ENCODE measurements at regions not wholly inside any gene's neighbourhood (a gene's known extent, or its start where the extent isn't known, plus 50 kb on each side); places are given as distances from the start of the nearest gene placed in this dataset.
A peak's percentile ranks its signal among the peaks of the same experiment; 100 is the strongest.

DNA sequence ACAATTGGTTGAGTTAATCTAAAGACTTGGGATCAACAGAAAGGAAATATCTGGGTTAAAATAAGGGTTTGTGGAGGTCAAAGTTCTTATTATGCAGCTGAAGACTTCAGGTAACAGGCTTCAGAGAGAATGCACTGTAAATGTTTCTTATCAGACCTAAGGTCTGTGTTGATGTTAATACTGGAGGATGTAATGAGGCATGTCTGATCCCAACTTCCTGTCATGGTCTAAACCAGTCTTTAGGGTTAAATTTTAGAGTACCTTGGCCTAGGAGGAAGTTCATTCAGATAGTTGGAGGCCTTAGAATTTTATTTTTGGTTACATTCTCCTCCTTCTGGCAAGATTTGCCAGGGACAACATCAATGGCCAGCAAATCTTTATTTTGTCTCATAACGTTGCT, 72.1 kb upstream of the GC start:
- ChIA-PET POLR2A (no interaction called here), CTCF (no interaction called here)
- TF ChIP-seq TFCP2L1 (CRISPR knock-in tag; IDR thresholded peaks at IDR 0.05) (no peak), POLR2A (IDR thresholded peaks at IDR 0.05; ENCODE audit: low read length) (no peak), CBX2 (IDR thresholded peaks at IDR 0.05; ENCODE audit: borderline replicate concordance, low read depth) (no peak), HOXA7 (CRISPR knock-in tag; IDR thresholded peaks at IDR 0.05) (no peak), GATA3 (IDR thresholded peaks at IDR 0.05; ENCODE audit: borderline replicate concordance) (no peak), MAZ (IDR thresholded peaks at IDR 0.05; ENCODE audit: borderline replicate concordance, low read depth, low read length) (no peak), HOXB13 (CRISPR knock-in tag; IDR thresholded peaks at IDR 0.05; ENCODE audit: low read depth) (no peak), ZNF302 (CRISPR knock-in tag; IDR thresholded peaks at IDR 0.05) (no peak), HOXB5 (CRISPR knock-in tag; IDR thresholded peaks at IDR 0.05) (no peak), RARB (CRISPR knock-in tag; IDR thresholded peaks at IDR 0.05) (no peak), CBX8 (IDR thresholded peaks at IDR 0.05) (no peak), CHD2 (IDR thresholded peaks at IDR 0.05; ENCODE audit: low read length, partially characterized antibody) (no peak)
- TF ChIP-seq, protein P1, sequence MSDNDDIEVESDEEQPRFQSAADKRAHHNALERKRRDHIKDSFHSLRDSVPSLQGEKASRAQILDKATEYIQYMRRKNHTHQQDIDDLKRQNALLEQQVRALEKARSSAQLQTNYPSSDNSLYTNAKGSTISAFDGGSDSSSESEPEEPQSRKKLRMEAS (IDR thresholded peaks at IDR 0.05) = no peak
- TF ChIP-seq, protein P2, sequence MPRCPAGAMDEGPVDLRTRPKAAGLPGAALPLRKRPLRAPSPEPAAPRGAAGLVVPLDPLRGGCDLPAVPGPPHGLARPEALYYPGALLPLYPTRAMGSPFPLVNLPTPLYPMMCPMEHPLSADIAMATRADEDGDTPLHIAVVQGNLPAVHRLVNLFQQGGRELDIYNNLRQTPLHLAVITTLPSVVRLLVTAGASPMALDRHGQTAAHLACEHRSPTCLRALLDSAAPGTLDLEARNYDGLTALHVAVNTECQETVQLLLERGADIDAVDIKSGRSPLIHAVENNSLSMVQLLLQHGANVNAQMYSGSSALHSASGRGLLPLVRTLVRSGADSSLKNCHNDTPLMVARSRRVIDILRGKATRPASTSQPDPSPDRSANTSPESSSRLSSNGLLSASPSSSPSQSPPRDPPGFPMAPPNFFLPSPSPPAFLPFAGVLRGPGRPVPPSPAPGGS (IDR thresholded peaks at IDR 0.05) = no peak
- TF ChIP-seq, protein P3, sequence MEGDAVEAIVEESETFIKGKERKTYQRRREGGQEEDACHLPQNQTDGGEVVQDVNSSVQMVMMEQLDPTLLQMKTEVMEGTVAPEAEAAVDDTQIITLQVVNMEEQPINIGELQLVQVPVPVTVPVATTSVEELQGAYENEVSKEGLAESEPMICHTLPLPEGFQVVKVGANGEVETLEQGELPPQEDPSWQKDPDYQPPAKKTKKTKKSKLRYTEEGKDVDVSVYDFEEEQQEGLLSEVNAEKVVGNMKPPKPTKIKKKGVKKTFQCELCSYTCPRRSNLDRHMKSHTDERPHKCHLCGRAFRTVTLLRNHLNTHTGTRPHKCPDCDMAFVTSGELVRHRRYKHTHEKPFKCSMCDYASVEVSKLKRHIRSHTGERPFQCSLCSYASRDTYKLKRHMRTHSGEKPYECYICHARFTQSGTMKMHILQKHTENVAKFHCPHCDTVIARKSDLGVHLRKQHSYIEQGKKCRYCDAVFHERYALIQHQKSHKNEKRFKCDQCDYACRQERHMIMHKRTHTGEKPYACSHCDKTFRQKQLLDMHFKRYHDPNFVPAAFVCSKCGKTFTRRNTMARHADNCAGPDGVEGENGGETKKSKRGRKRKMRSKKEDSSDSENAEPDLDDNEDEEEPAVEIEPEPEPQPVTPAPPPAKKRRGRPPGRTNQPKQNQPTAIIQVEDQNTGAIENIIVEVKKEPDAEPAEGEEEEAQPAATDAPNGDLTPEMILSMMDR (IDR thresholded peaks at IDR 0.05) = no peak
- DNase-seq (ENCODE audit: low read depth in 1 of 2, low spot score in 1 of 2) = no peak
- 0% methylated on average over 1 of the region's 1 CpG for WGBS (ENCODE audit: missing lambda C conversion rate)
- Histone ChIP-seq H3K9me3 (no peaks in the 10 kb centered on the region), H3K4me1 (no peaks in the 10 kb centered on the region), H3K27ac (no peak overlapping the region), H3K4me3 (no peak overlapping the region), H3K4me2 (no peak overlapping the region)
- ATAC-seq = no peak
- FAIRE-seq = no peak

DNA sequence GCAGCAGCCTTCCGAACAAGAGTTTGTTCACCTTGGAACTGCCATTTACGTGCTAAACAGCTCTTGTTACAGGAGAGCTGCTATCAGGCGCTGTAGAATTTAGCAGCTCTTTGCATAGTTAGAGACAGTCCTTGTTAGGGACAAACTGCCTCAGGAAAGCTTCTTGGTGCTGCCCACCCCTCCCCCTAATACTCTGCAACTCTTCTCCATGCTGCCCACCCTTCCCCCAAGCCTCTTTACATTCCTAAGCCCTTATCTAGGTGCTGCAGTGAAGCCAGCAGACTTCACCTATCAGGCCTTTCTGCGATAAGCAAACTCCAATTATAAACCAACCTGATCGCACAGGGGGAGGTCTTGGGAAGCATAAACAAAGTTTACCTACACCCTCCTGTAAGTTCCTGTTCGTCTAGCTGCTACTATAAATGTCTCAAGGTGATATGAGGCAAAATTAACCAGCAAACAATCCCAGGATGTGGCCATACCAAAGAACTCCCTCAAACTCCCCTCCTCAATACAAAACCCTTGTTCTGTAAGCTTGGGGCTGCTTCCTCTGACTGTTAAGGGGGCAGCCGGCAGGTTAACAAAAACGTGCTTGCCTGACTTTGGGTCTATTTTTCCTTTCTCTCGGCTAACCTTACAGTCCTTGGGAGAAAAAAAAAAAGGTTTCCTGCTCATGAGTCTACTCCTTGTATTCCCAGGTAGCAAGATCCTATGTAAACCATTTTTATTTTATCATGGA, 74.0 kb upstream of the GC start:
- ATAC-seq (no peak), FAIRE-seq (no peak), DNase-seq (ENCODE audit: low read depth in 1 of 2, low spot score in 1 of 2) (no peak)
- POLR2A ChIA-PET = no interaction called here
- CTCF ChIA-PET = no interaction called here
- Histone ChIP-seq H3K27ac (no peak overlapping the region), H3K4me3 (no peak overlapping the region), H3K4me2 (no peak overlapping the region), H3K9me3 (no peaks in the 10 kb centered on the region), H3K4me1 (no peaks in the 10 kb centered on the region)
- WGBS (ENCODE audit: missing lambda C conversion rate) = 14% methylated on average over 9 of the region's 9 CpGs
- TF ChIP-seq GATA3 (IDR thresholded peaks at IDR 0.05; ENCODE audit: borderline replicate concordance) = no peak
- TF ChIP-seq, protein P4, sequence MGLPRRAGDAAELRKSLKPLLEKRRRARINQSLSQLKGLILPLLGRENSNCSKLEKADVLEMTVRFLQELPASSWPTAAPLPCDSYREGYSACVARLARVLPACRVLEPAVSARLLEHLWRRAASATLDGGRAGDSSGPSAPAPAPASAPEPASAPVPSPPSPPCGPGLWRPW (IDR thresholded peaks at IDR 0.05) = no peak
- no peak for TF ChIP-seq POLR2AphosphoS2 (conservative IDR thresholded peaks at IDR 0.05; ENCODE audit: low read length)
- no peak for TF ChIP-seq CEBPB (IDR thresholded peaks at IDR 0.05)
- TF ChIP-seq NR3C1 (IDR thresholded peaks at IDR 0.05) = no peak
- TF ChIP-seq CBX8 (IDR thresholded peaks at IDR 0.05) = no peak
- TF ChIP-seq HOXA7 (CRISPR knock-in tag; IDR thresholded peaks at IDR 0.05) = no peak
- no peak for TF ChIP-seq EP300 (IDR thresholded peaks at IDR 0.05)
- no peak for TF ChIP-seq RARB (CRISPR knock-in tag; IDR thresholded peaks at IDR 0.05)
- TF ChIP-seq NPAS2 (CRISPR knock-in tag; IDR thresholded peaks at IDR 0.05; ENCODE audit: borderline replicate concordance) = no peak
- TF ChIP-seq TFCP2L1 (CRISPR knock-in tag; IDR thresholded peaks at IDR 0.05) = no peak

DNA sequence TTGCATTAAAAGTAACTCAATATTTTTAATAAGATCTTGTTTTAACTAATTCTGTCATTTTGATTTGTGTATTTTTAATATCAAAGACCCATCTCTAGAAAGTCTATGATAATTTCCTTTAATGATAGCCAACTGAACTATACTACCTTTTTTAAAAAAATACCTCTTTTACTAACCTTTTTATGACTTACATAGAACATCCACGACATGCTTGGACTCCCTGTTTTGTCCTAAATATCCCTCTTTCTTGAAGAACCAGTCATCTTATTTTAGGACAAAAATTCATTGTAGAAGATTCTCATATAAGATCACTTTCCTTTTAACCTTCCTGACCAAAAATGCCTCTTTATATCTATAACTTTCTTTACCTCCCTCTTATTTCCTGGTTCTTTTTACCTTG, 76.8 kb upstream of the GC start:
- POLR2A ChIA-PET = no interaction called here
- Histone ChIP-seq H3K4me1 (no peaks in the 10 kb centered on the region), H3K4me2 (no peak overlapping the region), H3K4me3 (no peak overlapping the region), H3K27ac (no peak overlapping the region), H3K9me3 (no peaks in the 10 kb centered on the region)
- FAIRE-seq = no peak
- ATAC-seq = no peak
- peak in 1 of 2 experiments; percentile 12 for DNase-seq (ENCODE audit: low read depth in 1 of 2, low spot score in 1 of 2)
- no peak for TF ChIP-seq HOXA7 (CRISPR knock-in tag; IDR thresholded peaks at IDR 0.05)
- peak; percentile 79 for TF ChIP-seq ZFP36 (IDR thresholded peaks at IDR 0.05; ENCODE audit: borderline replicate concordance, partially characterized antibody)
- TF ChIP-seq MAZ (IDR thresholded peaks at IDR 0.05; ENCODE audit: borderline replicate concordance, low read depth, low read length) = no peak
- TF ChIP-seq ZSCAN20 (CRISPR knock-in tag; IDR thresholded peaks at IDR 0.05) = no peak
- TF ChIP-seq RFX5 (IDR thresholded peaks at IDR 0.05) = no peak
- TF ChIP-seq CHD2 (IDR thresholded peaks at IDR 0.05; ENCODE audit: low read length, partially characterized antibody) = no peak
- TF ChIP-seq, protein P5, sequence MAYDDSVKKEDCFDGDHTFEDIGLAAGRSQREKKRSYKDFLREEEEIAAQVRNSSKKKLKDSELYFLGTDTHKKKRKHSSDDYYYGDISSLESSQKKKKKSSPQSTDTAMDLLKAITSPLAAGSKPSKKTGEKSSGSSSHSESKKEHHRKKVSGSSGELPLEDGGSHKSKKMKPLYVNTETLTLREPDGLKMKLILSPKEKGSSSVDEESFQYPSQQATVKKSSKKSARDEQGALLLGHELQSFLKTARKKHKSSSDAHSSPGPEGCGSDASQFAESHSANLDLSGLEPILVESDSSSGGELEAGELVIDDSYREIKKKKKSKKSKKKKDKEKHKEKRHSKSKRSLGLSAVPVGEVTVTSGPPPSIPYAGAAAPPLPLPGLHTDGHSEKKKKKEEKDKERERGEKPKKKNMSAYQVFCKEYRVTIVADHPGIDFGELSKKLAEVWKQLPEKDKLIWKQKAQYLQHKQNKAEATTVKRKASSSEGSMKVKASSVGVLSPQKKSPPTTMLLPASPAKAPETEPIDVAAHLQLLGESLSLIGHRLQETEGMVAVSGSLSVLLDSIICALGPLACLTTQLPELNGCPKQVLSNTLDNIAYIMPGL (CRISPR knock-in tag; IDR thresholded peaks at IDR 0.05; ENCODE audit: borderline replicate concordance) = no peak
- CTCF ChIA-PET = no interaction called here
- 0% methylated on average over 1 of the region's 1 CpG for WGBS (ENCODE audit: missing lambda C conversion rate)

Measured in A549 (cell line).